Astrocyte (in vitro differentiated cells and primary cell): ENCODE measurements at regions not wholly inside any gene's neighbourhood (a gene's known extent, or its start where the extent isn't known, plus 50 kb on each side); places are given as distances from the start of the nearest gene placed in this dataset.
A peak's percentile ranks its signal among the peaks of the same experiment; 100 is the strongest.

Experiments
- DNase-seq: peaks from one replicate; pipeline ENCODE4 v3.0.0-alpha.2; 2010; ENCODE audit warnings: low read depth
- FAIRE-seq: peaks from 2 replicates; lab custom pipeline; 2011; peaks lifted over from hg19 to GRCh38; lab: Jason Lieb, UNC
- H2AFZ ChIP-seq: 2 replicates; pipeline ENCODE4 v1.6.0; 2012; ENCODE audit warnings: low read depth, low read length, inconsistent platforms
- H3K27ac ChIP-seq: 2 replicates; pipeline ENCODE4 v1.5.1; 2011; ENCODE audit warnings: low read depth, low read length, inconsistent platforms
- H3K27me3 ChIP-seq: 2 replicates; pipeline ENCODE4 v1.6.0; 2011; ENCODE audit warnings: low read length, inconsistent platforms; ENCODE audit not compliant: insufficient read depth
- H3K36me3 ChIP-seq: 2 replicates; pipeline ENCODE4 v1.5.1; 2011; ENCODE audit warnings: low read length, inconsistent platforms; ENCODE audit not compliant: insufficient read depth
- H3K4me1 ChIP-seq: 2 replicates; pipeline ENCODE4 v1.5.1; 2011; ENCODE audit warnings: low read length, inconsistent platforms; ENCODE audit not compliant: insufficient read depth
- H3K4me2 ChIP-seq: 2 replicates; pipeline ENCODE4 v1.6.0; 2012; ENCODE audit warnings: low read length, inconsistent platforms
- H3K4me3 ChIP-seq: 2 replicates; pipeline ENCODE4 v1.5.1; 2011; ENCODE audit warnings: low read depth, mild to moderate bottlenecking, low read length, inconsistent platforms; ENCODE audit not compliant: insufficient read depth
- H3K79me2 ChIP-seq: 2 replicates; pipeline ENCODE4 v1.6.0; 2012; ENCODE audit warnings: mild to moderate bottlenecking, low read length, inconsistent platforms; ENCODE audit not compliant: insufficient read depth
- H3K9ac ChIP-seq: 2 replicates; pipeline ENCODE4 v1.6.0; 2012; ENCODE audit warnings: mild to moderate bottlenecking, low read length, inconsistent platforms
- H3K9me3 ChIP-seq: 2 replicates; pipeline ENCODE4 v1.5.1; 2012; ENCODE audit warnings: low read depth, mild to moderate bottlenecking, low read length, inconsistent platforms; ENCODE audit not compliant: insufficient read depth
- H4K20me1 ChIP-seq: 2 replicates; pipeline ENCODE4 v1.6.0; 2012; ENCODE audit warnings: low read length, inconsistent platforms; ENCODE audit not compliant: insufficient read depth
- H3K27ac Mint-ChIP-seq: one replicate; pipeline ENCODE4 v1.8.0; 2021; ENCODE audit warnings: mild to moderate bottlenecking, mixed read lengths; ENCODE audit not compliant: unreplicated experiment
- H3K27me3 Mint-ChIP-seq: one replicate; pipeline ENCODE4 v1.8.0; 2021; ENCODE audit warnings: low read depth, mixed read lengths; ENCODE audit not compliant: unreplicated experiment
- H3K36me3 Mint-ChIP-seq: one replicate; pipeline ENCODE4 v1.8.0; 2021; ENCODE audit warnings: low read depth, mixed read lengths; ENCODE audit not compliant: unreplicated experiment
- H3K4me1 Mint-ChIP-seq: one replicate; pipeline ENCODE4 v1.8.0; 2021; ENCODE audit warnings: low read depth, mixed read lengths; ENCODE audit not compliant: unreplicated experiment
- H3K4me3 Mint-ChIP-seq: one replicate; pipeline ENCODE4 v1.8.0; 2021; ENCODE audit warnings: mild to moderate bottlenecking, moderate library complexity, mixed read lengths; ENCODE audit not compliant: unreplicated experiment
- H3K9me3 Mint-ChIP-seq: one replicate; pipeline ENCODE4 v1.8.0; 2021; ENCODE audit warnings: mild to moderate bottlenecking, mixed read lengths; ENCODE audit not compliant: unreplicated experiment
- CTCF ChIP-seq: IDR thresholded peaks from 2 replicates; pipeline ENCODE4 v1.5.1; 2011; ENCODE audit warnings: low read depth, mild to moderate bottlenecking, inconsistent platforms, low read length, moderate library complexity; ENCODE audit not compliant: insufficient read depth
- EZH2 ChIP-seq: IDR thresholded peaks from 2 replicates; pipeline ENCODE4 v1.6.1; 2012; ENCODE audit warnings: mild to moderate bottlenecking, low read length, inconsistent platforms; ENCODE audit not compliant: insufficient read depth

GRCh38 chr9:27765266-27766072 lies 192.2 kb upstream of the C9orf72 start:
- no peak for TF ChIP-seq CTCF
- TF ChIP-seq EZH2 = no peak
- H3K9me3 Mint-ChIP-seq = peaks cover 2% of the 10 kb centered on the region
- H3K36me3 ChIP-seq = no peaks in the 10 kb centered on the region
- no peaks in the 10 kb centered on the region for H3K36me3 Mint-ChIP-seq
- FAIRE-seq (no peak), DNase-seq (peak; percentile 42)
- peak overlapping the region; percentile 66 for H3K27ac ChIP-seq
- peak overlapping the region; percentile 61 for H3K4me2 ChIP-seq
- peaks cover 3% of the 10 kb centered on the region for H3K27me3 Mint-ChIP-seq
- H3K4me3 ChIP-seq = no peak overlapping the region
- H3K9ac ChIP-seq = peak overlapping the region; percentile 63
- no peaks in the 10 kb centered on the region for H4K20me1 ChIP-seq
- H3K9me3 ChIP-seq = no peaks in the 10 kb centered on the region
- H3K4me1 Mint-ChIP-seq = peaks cover 18% of the 10 kb centered on the region
- H3K27ac Mint-ChIP-seq = peak overlapping the region; percentile 84
- H2AFZ ChIP-seq = no peak overlapping the region
- no peaks in the 10 kb centered on the region for H3K79me2 ChIP-seq
- H3K4me1 ChIP-seq = peaks cover 13% of the 10 kb centered on the region
- no peaks in the 10 kb centered on the region for H3K27me3 ChIP-seq
- H3K4me3 Mint-ChIP-seq = no peak overlapping the region

- H3K27ac ChIP-seq = peak overlapping the region; percentile 66
- H3K36me3 Mint-ChIP-seq = no peaks in the 10 kb centered on the region
- H3K4me1 ChIP-seq = peaks cover 13% of the 10 kb centered on the region
- H3K4me1 Mint-ChIP-seq = peaks cover 18% of the 10 kb centered on the region
- TF ChIP-seq EZH2 (no peak), CTCF (no peak)
- DNase-seq (peak; percentile 33), FAIRE-seq (no peak)
- peaks cover 2% of the 10 kb centered on the region for H3K9me3 Mint-ChIP-seq
- H3K4me3 Mint-ChIP-seq = no peak overlapping the region
- H3K9ac ChIP-seq = peak overlapping the region; percentile 63
- H3K27me3 ChIP-seq = no peaks in the 10 kb centered on the region
- peaks cover under 1% of the 10 kb centered on the region for H3K27me3 Mint-ChIP-seq
- H3K4me3 ChIP-seq = no peak overlapping the region
- H4K20me1 ChIP-seq = no peaks in the 10 kb centered on the region
- no peaks in the 10 kb centered on the region for H3K9me3 ChIP-seq
- H2AFZ ChIP-seq = no peak overlapping the region
- H3K27ac Mint-ChIP-seq = peak overlapping the region; percentile 84
- H3K36me3 ChIP-seq = no peaks in the 10 kb centered on the region
- H3K4me2 ChIP-seq = peak overlapping the region; percentile 61
- H3K79me2 ChIP-seq = no peaks in the 10 kb centered on the region
These were observed 193.0 kb upstream of the C9orf72 start for GRCh38 chr9:27766073-27766835.
